Lower leg skin (tissue), 4 donors: ENCODE measurements at regions not wholly inside any gene's neighbourhood (a gene's known extent, or its start where the extent isn't known, plus 50 kb on each side); places are given as distances from the start of the nearest gene placed in this dataset.

Experiments
- DNase-seq, 2 donors: peaks; one replicate each; pipeline ENCODE4 v3.0.0-alpha.2; 2019; ENCODE audit warnings: low spot score in 2 of 2
- H3K4me3 ChIP-seq: fragments of 200-600 bp; sonication (generic); 2 replicates; pipeline ENCODE4 v1.5.1; 2017; ENCODE audit warnings: mild to moderate bottlenecking, low read depth; ENCODE audit not compliant: poor library complexity, severe bottlenecking
- POLR2A ChIP-seq, 2 donors: fragments of 450-650 bp; IDR thresholded peaks; one replicate each; pipeline ENCODE4 v1.6.1; 2016 to 2017; ENCODE audit warnings: antibody characterized with exemption in 2 of 2, mild to moderate bottlenecking in 1 of 2, moderate library complexity in 1 of 2
- WGBS, 2 donors: methylation state at CpG; one replicate each; pipeline ENCODE4 v1.1.5; 2018; 5-methylcytosine and 5-hydroxymethylcytosine counted together
- intact Hi-C: fragments of 100-400 bp; cut with DNase I; formaldehyde crosslinking; loops from one replicate; pipeline ENCODE4 v1.15.0; 2023; ENCODE audit warnings: low total_unique reads
- TF ChIP-seq, protein P1 (sequence below), 3 donors: fragments of 450-650 bp; IDR thresholded peaks; one replicate each; pipeline ENCODE4 v1.5.1; 2016; ENCODE audit warnings: antibody characterized with exemption in 3 of 3, mild to moderate bottlenecking in 3 of 3, moderate library complexity in 2 of 3

DNA sequence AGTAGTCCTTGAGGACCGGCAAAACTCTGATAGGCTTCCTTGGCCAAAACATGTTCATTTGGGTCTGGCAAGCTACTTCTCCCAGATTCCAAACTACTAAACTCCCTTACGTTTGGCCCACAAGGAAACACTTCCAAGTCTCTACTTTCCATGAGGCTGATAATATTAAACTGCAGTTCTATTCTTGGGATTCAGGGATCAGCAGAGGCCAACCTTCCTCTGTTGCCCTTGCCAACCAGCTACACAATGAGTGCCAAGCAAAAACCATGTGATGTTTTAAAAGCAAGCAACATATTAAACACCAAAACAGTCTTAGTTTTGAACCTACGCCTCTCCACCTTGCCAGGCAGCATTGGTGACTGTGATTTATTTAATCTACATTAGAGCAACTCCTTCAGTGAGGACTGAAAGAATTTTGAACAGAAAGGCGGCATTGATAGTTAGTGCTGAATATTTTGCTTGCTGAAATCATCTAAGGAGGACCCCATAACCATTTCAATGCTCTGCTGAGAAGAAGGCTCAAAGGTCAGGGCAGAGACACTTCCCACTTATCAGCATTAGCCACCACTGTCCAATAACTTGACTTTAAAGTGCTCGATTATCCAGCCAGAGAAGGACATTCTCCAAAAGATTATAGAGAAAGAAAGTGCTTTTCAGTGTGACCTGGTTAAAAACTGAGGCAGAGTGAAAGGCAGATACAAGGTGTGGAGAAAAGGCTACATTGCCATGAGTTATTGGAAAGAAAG lies 287.1 kb downstream of the TBC1D4 start:
- TF ChIP-seq, protein P1, sequence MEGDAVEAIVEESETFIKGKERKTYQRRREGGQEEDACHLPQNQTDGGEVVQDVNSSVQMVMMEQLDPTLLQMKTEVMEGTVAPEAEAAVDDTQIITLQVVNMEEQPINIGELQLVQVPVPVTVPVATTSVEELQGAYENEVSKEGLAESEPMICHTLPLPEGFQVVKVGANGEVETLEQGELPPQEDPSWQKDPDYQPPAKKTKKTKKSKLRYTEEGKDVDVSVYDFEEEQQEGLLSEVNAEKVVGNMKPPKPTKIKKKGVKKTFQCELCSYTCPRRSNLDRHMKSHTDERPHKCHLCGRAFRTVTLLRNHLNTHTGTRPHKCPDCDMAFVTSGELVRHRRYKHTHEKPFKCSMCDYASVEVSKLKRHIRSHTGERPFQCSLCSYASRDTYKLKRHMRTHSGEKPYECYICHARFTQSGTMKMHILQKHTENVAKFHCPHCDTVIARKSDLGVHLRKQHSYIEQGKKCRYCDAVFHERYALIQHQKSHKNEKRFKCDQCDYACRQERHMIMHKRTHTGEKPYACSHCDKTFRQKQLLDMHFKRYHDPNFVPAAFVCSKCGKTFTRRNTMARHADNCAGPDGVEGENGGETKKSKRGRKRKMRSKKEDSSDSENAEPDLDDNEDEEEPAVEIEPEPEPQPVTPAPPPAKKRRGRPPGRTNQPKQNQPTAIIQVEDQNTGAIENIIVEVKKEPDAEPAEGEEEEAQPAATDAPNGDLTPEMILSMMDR (IDR thresholded peaks at IDR 0.05) = no peak
- no peak for TF ChIP-seq POLR2A (IDR thresholded peaks at IDR 0.05)
- no peak for DNase-seq
- no peak overlapping the region for H3K4me3 ChIP-seq
- 65 to 67% methylated on average over 5 of the region's 5 CpGs for WGBS, 2 donors
- intact Hi-C loops = no loop called here

- no peak overlapping the region for H3K4me3 ChIP-seq
- intact Hi-C loops = no loop called here
- TF ChIP-seq, protein P1 (IDR thresholded peaks at IDR 0.05) = no peak
- no peak for TF ChIP-seq POLR2A (IDR thresholded peaks at IDR 0.05)
- WGBS, 2 donors = 14 to 19% methylated on average over 2 of the region's 2 CpGs
- DNase-seq = no peak
These were observed 295.6 kb downstream of the TBC1D4 start for GRCh38 chr13:75186379-75186778.

DNA sequence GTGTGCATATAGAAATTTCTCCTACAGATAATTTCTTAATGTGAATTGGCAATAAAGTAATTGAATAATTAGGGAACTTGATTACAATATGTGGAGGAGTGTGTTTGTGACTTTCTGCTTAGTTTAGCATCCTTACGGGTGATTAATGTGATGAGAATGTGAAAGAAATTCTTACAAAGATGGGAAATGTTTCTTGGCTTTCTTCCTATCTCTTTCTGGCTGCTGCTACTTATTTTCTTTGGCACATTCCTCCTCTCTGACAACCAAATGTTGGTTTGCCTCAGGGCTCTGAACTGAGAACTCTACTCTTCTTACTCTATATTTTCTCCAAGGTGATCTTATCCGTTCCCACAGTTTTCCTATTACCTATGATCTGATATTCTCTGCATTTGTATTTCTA lies 300.1 kb downstream of the TBC1D4 start:
- H3K4me3 ChIP-seq = no peak overlapping the region
- intact Hi-C loops = no loop called here
- no peak for DNase-seq
- WGBS, 2 donors = 39 to 46% methylated on average over 2 of the region's 2 CpGs
- TF ChIP-seq, protein P1 (IDR thresholded peaks at IDR 0.05) = no peak
- TF ChIP-seq POLR2A (IDR thresholded peaks at IDR 0.05) = no peak

- no peak overlapping the region for H3K4me3 ChIP-seq
- intact Hi-C loops = no loop called here
- 63 to 73% methylated on average over 1 of the region's 1 CpG for whole genome bisulfite sequencing, 2 donors
- no peak for TF ChIP-seq POLR2A (IDR thresholded peaks at IDR 0.05)
- TF ChIP-seq, protein P1 (IDR thresholded peaks at IDR 0.05) = no peak
- DNase-seq = no peak
These were observed 301.0 kb downstream of the TBC1D4 start for GRCh38 chr13:75180805-75181455.

DNA sequence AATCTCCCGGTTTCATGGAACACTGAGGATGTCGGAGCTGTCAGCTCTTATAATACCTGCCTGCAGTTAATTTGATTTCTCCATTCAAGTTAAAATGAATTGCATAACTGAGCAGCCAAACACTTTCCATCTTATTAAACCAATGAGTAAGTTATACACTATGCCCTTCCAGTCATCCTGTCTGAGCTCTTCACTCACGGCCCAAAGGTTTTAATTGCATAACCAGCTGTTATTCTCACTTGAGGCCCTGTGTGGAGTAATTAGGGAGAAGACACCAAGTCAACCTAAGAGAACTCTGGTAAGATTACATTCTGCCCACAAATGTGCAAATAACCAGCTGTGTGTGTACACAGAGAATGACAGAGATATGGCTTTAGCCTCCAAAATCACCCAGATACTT lies 303.5 kb downstream of the TBC1D4 start:
- 88 to 89% methylated on average over 3 of the region's 3 CpGs for WGBS, 2 donors
- intact Hi-C loops = no loop called here
- TF ChIP-seq, protein P1 (IDR thresholded peaks at IDR 0.05) = no peak
- no peak for TF ChIP-seq POLR2A (IDR thresholded peaks at IDR 0.05)
- no peak overlapping the region for H3K4me3 ChIP-seq
- DNase-seq = no peak
